K562 (cell line): ENCODE measurements at regions not wholly inside any gene's neighbourhood (a gene's known extent, or its start where the extent isn't known, plus 50 kb on each side); places are given as distances from the start of the nearest gene placed in this dataset.

Experiments
- ATAC-seq: fragments of 200-7000 bp; cut with Tn5 transposase; 3 replicates; pipeline ENCODE4 v1.9.1; 2020; ENCODE audit warnings: moderate library complexity
- BruUV-seq: library from RNA; stranded (reverse); fragments of 400-500 nt; replicated peaks from 2 replicates; lab custom pipeline; 2021; lab: Mats Ljungman, UMichigan
- CTCF ChIA-PET: fragments of 300-600 bp; formaldehyde crosslinking; extraction: SDS; loops from one replicate; lab custom pipeline; 2021; ENCODE audit warnings: low intra/inter-chr PET ratio; lab: Yijun Ruan, JAX
- POLR2A ChIA-PET: fragments of 300-600, 350-650 bp; sonication (Branson Sonifier 250); formaldehyde crosslinking; extraction: SDS; loops from one replicate; lab custom pipeline; 2021; ENCODE audit warnings: antibody characterized with exemption, inconsistent platforms; lab: Yijun Ruan, JAX
- DNase-seq, 4 experiments: peaks; one replicate each; pipeline versions ENCODE4 v3.0.0 to v3.0.0-alpha.2; 2011 to 2018; ENCODE audit warnings: low spot score in 3 of 4, mixed read lengths in 3 of 4; ENCODE audit errors: extremely low read depth in 1 of 4
- FAIRE-seq: peaks from 2 replicates; lab custom pipeline; 2011; peaks lifted over from hg19 to GRCh38; lab: Jason Lieb, UNC
- H2AFZ ChIP-seq: 2 replicates; pipeline ENCODE4 v1.6.0; 2011; ENCODE audit warnings: low read depth, low read length, control low read depth, inconsistent platforms
- H3K27ac ChIP-seq: fragments of 200-600 bp; 3 replicates; pipeline ENCODE4 v1.8.0; 2011; ENCODE audit warnings: low read depth, mild to moderate bottlenecking, control low read depth, inconsistent platforms, low read length, moderate library complexity, mixed read lengths; ENCODE audit errors: extremely low read depth
- H3K27me3 ChIP-seq, 2 experiments: fragments of 300-600 bp in 1 of 2; 2 replicates in 1 of 2; 3 replicates in 1 of 2; pipeline versions ENCODE4 v1.6.0 to v1.8.0; 2011; ENCODE audit warnings: inconsistent platforms in 2 of 2, low read length in 2 of 2, mild to moderate bottlenecking in 1 of 2, mixed read lengths in 1 of 2, moderate library complexity in 1 of 2; ENCODE audit not compliant: control insufficient read depth in 2 of 2, insufficient read depth in 2 of 2
- H3K36me3 ChIP-seq: fragments of 300-600 bp; 3 replicates; pipeline ENCODE4 v1.8.0; 2011; ENCODE audit warnings: mild to moderate bottlenecking, low read length, inconsistent platforms; ENCODE audit not compliant: control insufficient read depth, insufficient read depth
- H3K4me1 ChIP-seq, 2 experiments: fragments of 200-600 bp in 1 of 2; replicated peaks in 1 of 2; 2 replicates in 1 of 2; 3 replicates in 1 of 2; pipeline versions ENCODE4 v1.5.1 to v1.8.0; 2011; ENCODE audit warnings: inconsistent platforms in 2 of 2, low read length in 2 of 2, mild to moderate bottlenecking in 1 of 2, mixed read lengths in 1 of 2, moderate library complexity in 1 of 2; ENCODE audit not compliant: control insufficient read depth in 2 of 2, insufficient read depth in 2 of 2
- H3K4me2 ChIP-seq: 2 replicates; pipeline ENCODE4 v1.6.1; 2011; ENCODE audit warnings: low read length, control low read depth, inconsistent platforms, mixed read lengths; ENCODE audit not compliant: insufficient read depth
- H3K4me3 ChIP-seq: fragments of 200-600 bp; sonication (generic), shearing (Covaris generic); 2 replicates; pipeline ENCODE4 v1.5.1; 2016; ENCODE audit warnings: control low read depth, inconsistent platforms
- H3K79me2 ChIP-seq: fragments of 200-600 bp; 3 replicates; pipeline ENCODE4 v1.8.0; 2011; ENCODE audit warnings: low read length, inconsistent platforms; ENCODE audit not compliant: control insufficient read depth, insufficient read depth
- H3K9ac ChIP-seq, 2 experiments: 2 replicates each; pipeline versions ENCODE4 v1.6.0 to v1.6.1; 2011; ENCODE audit warnings: low read depth in 2 of 2, low read length in 2 of 2, control low read depth in 1 of 2, inconsistent platforms in 1 of 2, mild to moderate bottlenecking in 1 of 2, mixed read lengths in 1 of 2; ENCODE audit not compliant: insufficient read depth in 1 of 2
- H3K9me1 ChIP-seq: one replicate; pipeline ENCODE4 v1.6.0; 2011; ENCODE audit warnings: inconsistent platforms, mild to moderate bottlenecking, low read length, moderate library complexity; ENCODE audit not compliant: control insufficient read depth, insufficient read depth
- H3K9me3 ChIP-seq: replicated peaks from 2 replicates; pipeline ENCODE4 v1.5.1; 2011; ENCODE audit warnings: low read depth, low read length, inconsistent platforms; ENCODE audit not compliant: control insufficient read depth, insufficient read depth
- H4K20me1 ChIP-seq: replicated peaks from 2 replicates; pipeline ENCODE4 v1.6.1; 2011; ENCODE audit warnings: low read length, inconsistent platforms, mixed read lengths; ENCODE audit not compliant: control insufficient read depth, insufficient read depth
- BACH1 ChIP-seq: fragments of 200-800 bp; sonication (Bioruptor generic); IDR thresholded peaks from 2 replicates; pipeline ENCODE4 v1.6.1; 2016; ENCODE audit warnings: missing genetic modification characterization, missing compliant biosample characterization
- DDX20 ChIP-seq: fragments of 450-650 bp; IDR thresholded peaks from 2 replicates; pipeline ENCODE4 v1.6.1; 2016; ENCODE audit warnings: missing genetic modification characterization, low read depth, mild to moderate bottlenecking, missing compliant biosample characterization, moderate library complexity
- EWSR1 ChIP-seq: fragments of 450-650 bp; IDR thresholded peaks from 2 replicates; pipeline ENCODE4 v1.6.1; 2018; ENCODE audit warnings: borderline replicate concordance, mild to moderate bottlenecking, low read depth, moderate library complexity; ENCODE audit not compliant: partially characterized antibody
- FOXA1 ChIP-seq: fragments of 450-650 bp; IDR thresholded peaks from 2 replicates; pipeline ENCODE4 v1.6.1; 2016; ENCODE audit warnings: mild to moderate bottlenecking, borderline replicate concordance
- GATAD2B ChIP-seq: fragments of 450-650 bp; IDR thresholded peaks from 2 replicates; pipeline ENCODE4 v1.6.1; 2017; ENCODE audit warnings: mild to moderate bottlenecking, borderline replicate concordance
- HCFC1 ChIP-seq: IDR thresholded peaks from 2 replicates; pipeline ENCODE4 v1.6.1; 2012; ENCODE audit warnings: low read depth, low read length, improper control_type of control experiment
- HMGXB4 ChIP-seq: sonication (generic); formaldehyde crosslinking; IDR thresholded peaks from 2 replicates; pipeline ENCODE4 v1.8.1; 2023; ENCODE audit warnings: mild to moderate bottlenecking, missing genetic modification reagents
- MCM7 ChIP-seq, 2 experiments: fragments of 450-650 bp; IDR thresholded peaks; 2 replicates each; pipeline ENCODE4 v1.6.1; 2016 to 2018
- NFIX ChIP-seq: fragments of 250-450 bp; sonication (Bioruptor Pico); IDR thresholded peaks from 2 replicates; pipeline ENCODE4 v1.4.0; 2020; ENCODE audit warnings: low read depth, mild to moderate bottlenecking, moderate library complexity
- NUFIP1 ChIP-seq: fragments of 450-650 bp; IDR thresholded peaks from 2 replicates; pipeline ENCODE4 v1.6.1; 2018; ENCODE audit not compliant: partially characterized antibody
- PTBP1 ChIP-seq: fragments of 200-400 bp; formaldehyde crosslinking; IDR thresholded peaks from 2 replicates; pipeline ENCODE4 v1.6.1; 2017; ENCODE audit warnings: low read depth, low read length
- SMARCE1 ChIP-seq: fragments of 450-650 bp; IDR thresholded peaks from 2 replicates; pipeline ENCODE4 v1.7.1; 2016; ENCODE audit warnings: mild to moderate bottlenecking
- TARDBP ChIP-seq: fragments of 450-650 bp; IDR thresholded peaks from 2 replicates; pipeline ENCODE4 v1.6.1; 2016
- XRCC5 ChIP-seq: fragments of 200-400 bp; formaldehyde crosslinking; IDR thresholded peaks from 2 replicates; pipeline ENCODE4 v1.6.1; 2017; ENCODE audit warnings: low read depth, mild to moderate bottlenecking, low read length
- ZFX ChIP-seq: sonication (generic); formaldehyde crosslinking; IDR thresholded peaks from 2 replicates; pipeline ENCODE4 v1.8.0; 2022; ENCODE audit warnings: mild to moderate bottlenecking, missing genetic modification reagents, moderate library complexity
- ZHX1 ChIP-seq: fragments of 150-350 bp; conservative IDR thresholded peaks from 2 replicates; pipeline ENCODE4 v1.6.1; 2014; ENCODE audit warnings: low read length
- ZNF12 ChIP-seq: sonication (generic); formaldehyde crosslinking; IDR thresholded peaks from 2 replicates; pipeline ENCODE4 v1.4.0; 2020; ENCODE audit warnings: mild to moderate bottlenecking, missing genetic modification reagents
- ZNF551 ChIP-seq: fragments of 250-450 bp; sonication (Bioruptor Pico); IDR thresholded peaks from 2 replicates; pipeline ENCODE4 v1.5.0; 2021; ENCODE audit warnings: mild to moderate bottlenecking, moderate library complexity
- ZNF668 ChIP-seq: fragments of 250-450 bp; sonication (Bioruptor Pico); IDR thresholded peaks from 2 replicates; pipeline ENCODE4 v1.8.0; 2022; ENCODE audit warnings: mild to moderate bottlenecking, inconsistent platforms
- ZNF79 ChIP-seq: fragments of 250-450 bp; sonication (Bioruptor Pico); IDR thresholded peaks from 2 replicates; pipeline ENCODE4 v1.4.0; 2020; ENCODE audit warnings: low read depth, mild to moderate bottlenecking, moderate library complexity
- WGBS: fragments of 100-300 bp; shearing (Covaris generic); methylation state at CpG from one replicate; pipeline ENCODE4 v1.1.6; 2016; ENCODE audit warnings: low coverage, mixed read lengths; ENCODE audit not compliant: insufficient coverage; ENCODE audit errors: missing lambda C conversion rate; 5-methylcytosine and 5-hydroxymethylcytosine counted together
- in situ Hi-C: fragments of 300-500 bp; cut with MboI; formaldehyde crosslinking; loops from 4 replicates; pipeline ENCODE4 v1.15.0; 2018; ENCODE audit warnings: inconsistent platforms, mixed read lengths
- intact Hi-C: fragments of 100-400 bp; cut with micrococcal nuclease; formaldehyde crosslinking; loops from 2 replicates; pipeline ENCODE4 v1.14.2; 2022

GRCh38 chr3:74550686-74551085 is 63.8 kb downstream of the CNTN3 start (continued):
- no peak for TF ChIP-seq ZHX1
- no peak for TF ChIP-seq ZFX (CRISPR knock-in tag)
- TF ChIP-seq, all 486 proteins: peak for 0

- intact Hi-C loops (no loop called here), in situ Hi-C loops (no loop called here)
- Histone ChIP-seq H3K9me1 (no peaks in the 10 kb centered on the region), H3K9ac (no peak overlapping the region), H3K4me2 (no peak overlapping the region), H3K4me3 (no peak overlapping the region), H3K79me2 (no peaks in the 10 kb centered on the region), H4K20me1 (no peaks in the 10 kb centered on the region), H3K27ac (no peak overlapping the region), H3K4me1 (no peaks in the 10 kb centered on the region), H3K9me3 (no peaks in the 10 kb centered on the region), H2AFZ (no peak overlapping the region), H3K36me3 (no peaks in the 10 kb centered on the region), H3K27me3 (no peaks in the 10 kb centered on the region)
- DNase-seq (no peak), FAIRE-seq (no peak), ATAC-seq (no peak)
- CTCF ChIA-PET, result no interaction called here
- WGBS, result 0% methylated on average over 4 of the region's 4 CpGs
- POLR2A ChIA-PET, result no interaction called here
- no TSS peak for BruUV-seq
- TF ChIP-seq BACH1 (tag), result no peak
- no peak for TF ChIP-seq ZNF551
- TF ChIP-seq EWSR1, result no peak
- no peak for TF ChIP-seq FOXA1
- TF ChIP-seq ZNF668 (CRISPR knock-in tag), result no peak
- TF ChIP-seq GATAD2B, result no peak
- no peak for TF ChIP-seq TARDBP
- TF ChIP-seq XRCC5, result no peak
- TF ChIP-seq HMGXB4 (CRISPR knock-in tag), result no peak
- no peak for TF ChIP-seq SMARCE1
- no peak for TF ChIP-seq PTBP1
- no peak for TF ChIP-seq MCM7 (IDR thresholded peaks at IDR 0.05)
- no peak for TF ChIP-seq ZNF12 (CRISPR knock-in tag)
- no peak for TF ChIP-seq DDX20 (tag)
- no peak for TF ChIP-seq NUFIP1
- no peak for TF ChIP-seq HCFC1
- no peak for TF ChIP-seq NFIX (CRISPR knock-in tag)
- TF ChIP-seq ZNF79 (CRISPR knock-in tag), result no peak
Observed at GRCh38 chr3:74546426-74546825, 68.0 kb downstream of the CNTN3 start.
